LNCAP (cell line): ENCODE measurements at regions not wholly inside any gene's neighbourhood (a gene's known extent, or its start where the extent isn't known, plus 50 kb on each side); places are given as distances from the start of the nearest gene placed in this dataset.

ENCODE experiments used
- CTCF ChIP-seq: fragments of 450-650 bp; IDR thresholded peaks from 2 replicates; pipeline ENCODE4 v1.5.1; 2017; ENCODE audit warnings: mild to moderate bottlenecking

- TF ChIP-seq CTCF, result no peak
These were observed 49.8 kb upstream of the TDRD3 start for GRCh38 chr13:60347174-60347573.
